ENCODE measurements at regions not wholly inside any gene's neighbourhood (a gene's known extent, or its start where the extent isn't known, plus 50 kb on each side); places are given as distances from the start of the nearest gene placed in this dataset.

DNA sequence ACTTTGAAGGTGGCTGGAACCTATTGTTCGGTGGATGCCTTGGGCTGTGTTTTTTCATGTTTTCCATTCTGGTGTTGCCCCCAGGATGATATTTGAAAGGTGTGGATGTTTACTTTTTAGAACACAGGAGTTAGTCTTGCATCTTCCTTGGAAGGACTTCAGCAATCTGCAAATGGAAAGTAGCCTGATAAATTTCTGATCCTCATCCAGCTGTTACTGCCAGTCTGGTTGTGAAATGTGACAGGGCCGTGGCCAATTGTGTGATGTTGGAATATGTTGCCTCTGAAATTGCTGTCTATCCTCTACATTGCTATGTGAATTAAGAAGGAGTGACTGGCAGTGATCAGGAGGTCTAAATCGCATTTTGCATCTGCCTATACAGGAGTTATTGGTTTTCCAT lies 382.5 kb upstream of the C2CD4B start:
- no peak for DNase-seq (ENCODE audit: low spot score)

DNA sequence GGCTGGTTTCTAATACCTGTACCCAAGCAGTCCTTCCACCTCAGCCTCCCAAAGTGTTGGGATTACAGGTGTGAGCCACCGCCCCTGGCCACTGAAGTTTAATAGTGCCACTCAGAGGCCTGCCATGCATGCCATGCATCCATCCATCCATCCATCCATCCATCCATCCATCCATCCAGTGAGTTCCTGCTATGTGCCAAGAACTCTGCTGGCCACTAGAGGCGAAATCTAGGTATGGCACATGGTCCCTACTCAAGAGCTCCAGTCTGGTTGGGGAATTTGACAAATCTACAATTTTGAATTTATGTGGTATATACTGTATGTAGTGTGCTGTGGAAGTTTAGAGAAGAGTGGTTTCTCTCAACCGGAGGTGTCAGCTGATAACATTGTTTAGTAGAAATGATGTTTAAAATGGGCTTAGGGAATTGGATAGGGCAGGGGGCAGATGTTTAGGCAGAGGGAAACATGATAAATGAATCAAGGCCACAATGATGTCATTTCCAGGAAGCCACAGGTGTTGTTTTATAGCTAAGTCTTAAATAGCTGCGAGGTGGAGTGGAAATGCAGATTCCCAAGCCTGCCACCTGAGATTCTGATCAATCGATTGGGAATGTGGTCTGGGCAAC lies 384.4 kb upstream of the C2CD4B start:
- no peak for DNase-seq (ENCODE audit: low spot score)

DNA sequence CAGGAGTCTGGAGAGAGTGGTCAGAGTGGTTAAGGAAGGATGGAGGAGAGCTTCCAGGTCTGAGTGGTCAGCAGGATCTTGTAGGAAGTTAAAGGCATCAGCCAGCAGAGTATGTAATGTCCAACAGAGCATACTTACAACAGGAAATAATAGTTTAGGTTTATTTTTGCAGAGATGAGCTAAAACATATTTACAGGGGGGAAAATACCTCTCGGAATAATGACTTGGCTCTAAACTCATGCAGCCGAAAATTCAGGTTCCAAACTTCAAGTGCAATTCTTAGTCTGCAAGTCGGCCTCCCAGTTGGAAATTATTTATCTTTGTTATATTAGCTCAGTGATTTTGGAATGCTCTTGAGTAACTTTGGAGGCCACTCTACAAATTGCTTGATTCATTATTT lies 385.0 kb upstream of the C2CD4B start:
- no peak for DNase-seq (ENCODE audit: low spot score)

DNA sequence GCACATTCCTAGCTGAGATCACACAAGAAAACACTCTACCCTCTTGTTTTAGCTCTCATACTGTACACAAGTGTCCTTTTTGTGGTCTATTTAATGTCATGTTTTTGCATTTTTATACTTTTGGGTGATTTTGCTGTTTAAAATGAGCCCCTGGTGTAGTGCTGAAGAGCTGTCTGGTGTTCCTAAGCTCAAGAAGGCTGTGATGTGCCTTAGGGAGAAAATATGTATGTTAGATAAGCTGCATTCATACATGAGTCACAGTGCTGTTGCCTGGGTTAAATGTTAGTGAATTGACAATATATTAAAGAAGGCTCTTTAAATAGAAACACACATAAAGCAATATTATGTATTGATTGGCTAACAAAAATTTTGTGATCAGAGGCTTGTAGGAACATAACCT lies 387.4 kb upstream of the C2CD4B start:
- DNase-seq (ENCODE audit: low spot score), result no peak

DNA sequence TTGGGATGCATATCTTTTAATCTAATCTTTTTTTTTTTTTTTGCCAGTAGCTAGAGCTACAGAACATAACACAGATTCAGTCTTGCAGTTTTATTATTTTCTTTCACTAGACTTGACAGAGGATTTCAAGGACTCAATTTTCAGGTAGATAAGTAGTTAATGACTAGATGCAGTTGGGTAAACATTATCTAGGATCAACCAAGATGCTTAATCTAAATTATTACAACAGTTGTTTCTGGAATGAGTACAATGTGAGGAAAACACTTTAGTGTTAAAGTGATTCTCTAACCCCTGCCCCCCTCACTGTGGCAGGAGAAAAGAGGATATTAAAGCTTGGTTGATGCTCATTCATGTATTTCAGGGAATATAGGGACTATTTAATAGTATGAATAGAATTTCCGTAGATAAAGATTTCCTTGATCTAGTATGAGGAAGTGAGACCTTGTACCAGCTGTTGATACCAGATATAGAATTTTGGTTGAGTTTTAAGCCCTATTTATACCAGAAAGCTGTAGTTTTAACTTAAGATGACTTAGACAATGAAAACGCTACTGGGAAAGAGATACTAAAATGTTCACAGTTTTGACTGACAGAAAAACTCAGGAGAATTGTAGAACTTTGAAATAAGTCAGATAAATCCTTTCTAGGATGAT lies 389.0 kb upstream of the C2CD4B start:
- no peak for DNase-seq (ENCODE audit: low spot score)

DNA sequence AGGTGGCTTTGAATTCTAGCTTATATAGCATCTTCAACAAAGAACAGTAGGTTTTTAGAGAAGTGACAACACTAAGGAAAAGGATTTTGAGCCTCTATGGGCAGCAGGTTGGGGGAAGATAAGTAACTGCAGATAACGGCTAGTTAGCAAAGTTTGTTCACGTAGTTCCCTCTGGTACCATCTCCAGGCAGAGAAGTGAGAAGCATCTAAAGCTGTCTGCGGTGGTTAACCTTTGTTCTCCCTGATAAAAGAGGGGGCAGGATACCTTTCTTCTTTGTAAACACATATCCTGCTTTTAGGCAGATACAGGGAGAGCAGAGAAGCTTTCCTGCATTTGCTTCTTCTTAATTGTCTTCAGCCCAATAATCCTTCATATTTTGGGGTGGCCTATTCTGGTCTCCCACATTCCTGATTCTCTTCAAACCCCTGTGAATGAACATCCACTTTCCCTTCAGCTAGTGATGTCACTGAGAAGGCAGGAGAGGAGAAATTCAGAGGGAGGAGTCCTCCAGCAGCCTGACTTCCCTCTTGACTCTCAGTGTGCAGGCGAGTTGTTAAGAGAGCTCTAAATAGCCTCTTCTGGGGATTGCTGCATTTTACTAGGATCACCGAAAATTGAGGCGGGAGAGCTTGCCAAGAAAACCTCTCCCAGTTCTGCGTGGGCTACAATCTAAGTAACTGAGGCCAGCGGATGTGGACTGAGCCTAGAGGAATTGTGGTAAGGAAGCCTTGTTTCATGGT lies 393.7 kb upstream of the C2CD4B start:
- DNase-seq (ENCODE audit: low spot score), result no peak

DNA sequence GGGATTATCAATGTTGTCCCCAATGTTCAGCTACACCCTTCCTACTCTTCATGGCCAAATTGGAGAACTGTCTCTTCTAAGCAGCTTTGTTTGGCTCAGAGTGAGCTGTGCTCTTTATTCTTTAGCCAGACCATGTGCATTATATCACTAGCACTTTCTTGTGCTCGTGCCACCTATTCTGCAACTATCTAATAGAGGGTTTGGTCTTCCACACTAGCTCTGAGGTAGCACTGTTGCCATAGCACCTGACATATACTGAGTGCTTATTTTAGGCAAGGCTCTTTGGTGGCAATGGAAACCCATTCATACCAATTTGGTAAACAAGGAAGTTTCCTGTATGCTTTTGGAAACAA lies 394.3 kb upstream of the C2CD4B start:
- no peak for DNase-seq (ENCODE audit: low spot score)

DNA sequence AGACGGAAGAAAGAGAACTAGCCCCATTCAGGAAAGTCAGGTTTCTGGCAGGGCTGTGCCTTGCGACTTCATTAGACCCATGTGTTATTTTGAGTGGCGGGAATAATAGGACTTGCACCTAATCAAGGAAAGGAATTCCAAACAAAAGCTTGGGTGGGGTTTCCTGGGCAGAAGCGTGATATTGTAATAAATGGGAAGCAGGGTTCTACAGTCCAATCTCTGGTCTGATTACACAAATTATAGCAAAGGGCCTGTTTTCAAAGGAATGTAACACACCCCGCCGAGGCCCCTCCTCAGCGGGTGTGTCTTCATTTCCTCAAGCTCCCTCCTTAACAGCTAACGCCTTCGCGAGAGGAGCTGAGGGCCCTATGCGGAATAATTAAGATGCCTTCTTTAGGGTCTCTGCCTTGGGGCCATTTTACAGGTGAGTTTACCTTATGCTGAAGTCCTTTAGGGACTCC lies 396.0 kb upstream of the C2CD4B start:
- no peak for DNase-seq (ENCODE audit: low spot score)

DNA sequence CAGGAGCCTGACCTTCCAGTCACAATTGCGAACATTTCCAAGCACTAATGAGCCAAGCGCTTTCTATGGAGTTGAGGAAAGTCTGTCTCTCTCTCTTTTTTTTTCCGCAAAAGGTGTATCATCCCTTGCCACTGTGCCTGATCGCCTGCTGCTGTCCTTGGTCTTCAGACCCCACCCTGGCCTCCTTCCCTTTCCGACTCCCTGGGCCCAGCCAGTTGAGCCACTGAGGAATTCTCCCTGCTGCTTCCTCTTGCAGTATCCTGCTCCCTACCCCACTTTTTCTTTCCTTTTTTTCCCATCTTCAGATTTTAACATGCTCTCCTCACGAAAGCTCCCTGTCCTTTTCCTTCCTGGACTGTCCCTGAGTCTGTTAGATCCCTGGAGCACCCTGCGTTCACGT lies 396.5 kb upstream of the C2CD4B start:
- no peak for DNase-seq (ENCODE audit: low spot score)

DNA sequence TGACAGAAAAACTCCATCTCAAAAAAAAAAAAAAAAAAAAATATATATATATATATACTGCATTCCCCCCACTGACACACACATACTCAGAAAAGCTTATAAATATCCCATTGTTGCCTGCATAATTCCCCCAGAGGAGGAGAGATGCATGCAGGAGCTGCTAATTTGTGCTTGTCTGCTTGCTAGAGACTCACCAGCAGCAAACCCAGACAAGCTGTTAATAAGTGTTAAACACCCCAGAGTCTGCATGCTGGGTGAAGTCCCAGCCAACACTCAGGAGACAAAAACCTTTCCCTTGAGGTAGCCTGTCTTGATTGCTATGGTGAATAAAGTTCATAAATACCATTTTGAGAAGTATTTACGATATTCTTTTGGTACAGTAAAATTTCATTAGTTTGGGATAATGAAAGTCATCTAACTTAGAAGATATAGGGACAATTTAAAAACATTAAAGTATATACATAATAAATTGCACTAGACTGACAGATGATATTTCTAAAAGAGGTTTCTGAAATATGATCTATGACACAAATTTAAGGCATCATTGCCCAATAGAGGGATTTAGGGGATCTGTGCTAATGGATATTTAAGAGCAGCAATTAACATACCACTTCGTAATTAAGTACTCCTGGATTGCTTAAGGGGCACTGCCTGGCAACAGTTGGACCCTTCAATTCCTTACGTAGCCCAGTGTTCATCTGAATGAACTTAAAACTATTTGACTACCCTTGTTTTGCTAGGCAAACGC lies 400.0 kb upstream of the C2CD4B start:
- no peak for DNase-seq (ENCODE audit: low spot score)

DNA sequence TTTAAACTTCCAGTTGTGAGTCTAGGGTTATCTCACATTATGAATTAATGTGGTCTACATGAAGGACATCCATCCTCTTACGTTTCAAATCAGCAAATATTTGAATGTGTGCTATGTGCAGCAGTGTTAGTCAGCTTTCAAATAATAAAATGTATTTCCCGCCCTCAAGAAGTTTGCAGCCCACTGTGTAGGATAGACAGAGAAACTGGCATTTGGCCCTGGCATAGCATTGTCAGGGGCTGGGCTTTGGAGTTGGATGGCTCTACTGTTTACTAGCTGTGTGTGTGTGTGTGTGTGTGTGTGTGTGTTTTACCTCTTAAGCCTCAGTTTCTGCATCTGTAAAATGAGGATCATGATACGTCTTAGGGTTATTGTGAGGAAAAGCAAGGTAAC lies 400.5 kb upstream of the C2CD4B start:
- no peak for DNase-seq (ENCODE audit: low spot score)

DNA sequence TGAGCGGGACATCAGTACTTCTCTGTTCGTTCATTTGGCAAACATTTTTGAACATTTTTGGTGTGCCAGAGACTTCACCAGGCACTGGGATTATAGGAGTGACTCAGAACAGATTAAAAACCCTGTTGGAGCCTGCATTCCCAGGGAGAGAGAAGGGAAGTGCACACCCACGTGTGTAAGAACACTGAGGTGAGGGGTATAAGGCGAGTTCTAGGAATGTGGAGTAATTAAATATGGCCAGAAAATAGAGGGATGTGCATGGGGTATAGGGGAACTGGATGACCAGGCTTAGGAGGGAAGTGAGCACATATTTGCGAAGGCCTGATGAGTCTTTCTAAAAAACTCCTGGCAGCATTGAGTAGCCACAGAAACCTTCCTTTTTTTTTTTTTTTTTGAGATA lies 401.2 kb upstream of the C2CD4B start:
- no peak for DNase-seq (ENCODE audit: low spot score)

DNA sequence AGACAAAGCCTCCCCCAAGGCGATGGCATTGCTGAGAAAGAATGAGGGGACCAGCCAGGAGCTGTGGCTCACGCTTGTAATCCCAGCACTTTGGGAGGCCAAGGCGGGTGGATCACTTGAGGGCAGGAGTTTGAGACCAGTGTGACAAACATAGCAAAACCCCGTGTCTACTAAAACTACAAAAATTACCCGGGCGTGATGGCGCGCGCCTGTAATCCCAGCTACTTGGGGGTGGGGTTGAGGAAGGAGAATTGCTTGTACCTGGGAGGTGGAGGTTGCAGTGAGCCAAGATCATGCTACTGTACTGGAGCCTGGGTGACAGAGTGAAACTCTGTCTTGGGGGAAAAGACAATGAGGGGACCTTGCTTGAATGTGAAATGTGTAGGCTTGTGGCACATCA lies 402.4 kb upstream of the C2CD4B start:
- no peak for DNase-seq (ENCODE audit: low spot score)

DNA sequence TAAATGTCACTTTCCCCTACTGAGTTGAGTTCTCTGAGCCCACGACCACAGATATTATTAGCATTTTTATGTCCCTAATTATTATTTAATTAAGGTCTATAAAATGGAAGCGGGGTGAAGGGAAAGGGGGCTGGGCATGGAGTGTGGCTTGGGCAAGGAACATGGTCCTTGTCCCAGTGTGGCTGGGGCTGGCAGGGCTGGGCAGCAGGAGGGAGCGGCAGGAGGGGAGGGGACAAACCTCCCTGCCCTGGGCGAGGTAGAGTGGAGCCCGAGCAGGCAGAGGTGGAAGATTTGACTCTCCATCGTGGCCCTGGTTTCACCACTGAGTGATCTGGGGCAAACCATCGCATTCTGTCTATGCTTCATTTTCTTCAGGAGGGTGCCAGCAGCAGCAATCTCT lies 402.9 kb upstream of the C2CD4B start:
- no peak for DNase-seq (ENCODE audit: low spot score)

DNA sequence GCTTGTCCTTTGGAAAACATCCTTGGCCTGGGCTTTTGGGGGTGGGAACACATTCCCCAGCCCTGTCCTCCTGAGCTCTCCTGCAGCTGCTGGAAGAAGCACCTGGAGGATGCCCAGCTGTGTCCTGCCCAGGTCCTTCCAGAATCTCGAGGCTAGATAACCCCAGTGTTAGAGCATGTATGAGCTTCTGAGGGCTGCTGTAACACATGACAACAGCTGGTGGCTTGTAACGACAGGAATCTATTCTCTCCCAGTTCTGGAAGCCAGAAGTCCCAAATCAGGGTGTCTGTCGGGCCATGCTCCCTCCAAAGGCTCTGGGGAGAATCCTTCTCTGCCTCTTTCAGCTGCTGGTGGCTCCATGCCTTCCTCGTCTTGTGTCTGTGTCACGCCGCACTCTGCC lies 403.6 kb upstream of the C2CD4B start:
- DNase-seq (ENCODE audit: low spot score), result no peak

DNA sequence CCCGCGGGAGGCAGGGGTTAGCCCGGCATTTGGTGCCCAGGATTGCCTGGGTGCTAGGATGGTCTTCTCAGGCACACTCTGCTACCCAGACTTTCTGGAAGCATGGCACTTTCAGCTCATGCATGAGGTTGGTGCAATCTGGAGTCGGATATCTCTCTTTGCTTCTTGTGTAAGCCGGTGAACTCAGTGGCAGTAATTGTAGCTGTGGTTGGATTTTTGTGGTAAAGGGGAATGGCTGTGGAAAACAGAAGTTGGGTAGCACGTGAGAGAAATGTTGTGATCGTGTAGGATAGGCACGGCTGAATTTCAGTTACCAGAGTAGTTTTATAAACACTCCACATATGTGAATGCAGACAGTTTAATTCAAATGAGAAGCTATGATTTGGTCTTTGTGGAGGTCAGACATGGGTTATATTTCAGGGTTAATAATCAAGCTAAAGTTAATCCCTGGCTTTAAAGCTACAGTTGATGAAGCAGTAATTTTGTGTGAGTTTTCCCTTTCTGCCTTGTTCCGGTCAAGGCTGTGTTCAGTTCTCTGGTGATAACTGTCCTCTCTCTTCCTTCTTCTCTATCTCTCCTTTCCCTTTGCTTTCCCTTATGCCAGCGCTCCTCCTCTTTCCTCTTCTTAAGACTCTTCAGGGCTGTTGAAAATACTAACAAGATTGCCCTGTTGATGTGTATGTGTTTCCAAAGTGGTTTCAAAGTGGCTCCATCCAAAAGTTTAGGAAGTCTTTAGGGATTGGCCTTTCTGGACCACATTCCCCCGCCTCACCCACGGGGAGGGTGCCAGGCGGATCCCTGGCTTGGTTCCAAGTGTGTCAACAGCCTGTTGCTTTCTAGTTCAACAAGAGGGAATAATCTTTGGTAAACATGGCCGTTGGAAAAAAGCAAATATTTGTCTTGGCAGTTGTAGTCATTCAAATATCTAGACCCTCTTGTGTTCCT lies 404.6 kb upstream of the C2CD4B start:
- no peak for DNase-seq (ENCODE audit: low spot score)

DNA sequence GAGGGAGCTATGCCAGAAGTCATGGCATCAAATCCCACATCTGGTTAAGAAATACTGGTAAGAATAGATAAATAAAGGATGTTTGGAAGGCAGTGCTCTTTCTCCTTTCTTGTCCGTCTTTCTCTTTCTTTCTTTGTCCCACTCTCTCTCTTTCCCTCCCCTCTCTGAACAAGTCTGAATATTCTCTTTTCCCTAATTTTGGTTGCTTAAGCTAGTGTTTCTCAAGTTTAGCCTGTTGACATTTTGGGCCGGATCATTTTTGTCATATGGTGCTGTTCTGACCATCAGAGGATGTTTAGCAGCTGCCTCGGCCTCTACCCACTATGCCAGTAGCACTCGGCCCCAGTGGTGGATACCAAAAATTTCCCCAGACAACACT lies 405.3 kb upstream of the C2CD4B start:
- no peak for DNase-seq (ENCODE audit: low spot score)

DNA sequence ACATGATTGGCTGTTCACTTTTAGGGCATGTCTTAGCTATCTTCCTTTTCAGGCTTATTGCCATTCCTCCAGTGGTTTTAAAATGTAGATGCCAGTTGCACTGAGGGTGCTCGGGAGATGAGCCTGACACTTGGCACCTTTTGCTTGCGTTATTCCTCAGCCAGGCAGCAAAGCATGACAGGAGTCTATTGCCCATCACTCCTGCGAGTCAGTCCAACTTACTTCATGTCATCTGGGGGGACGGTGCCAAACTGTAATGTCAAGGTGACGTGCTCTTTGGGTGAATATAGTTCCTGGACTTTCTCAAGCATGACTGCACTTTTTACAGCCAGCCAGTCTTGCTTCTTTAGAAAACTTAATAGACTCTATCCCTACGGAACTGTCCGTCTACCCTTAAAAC lies 406.0 kb upstream of the C2CD4B start:
- DNase-seq (ENCODE audit: low spot score), result no peak

DNA sequence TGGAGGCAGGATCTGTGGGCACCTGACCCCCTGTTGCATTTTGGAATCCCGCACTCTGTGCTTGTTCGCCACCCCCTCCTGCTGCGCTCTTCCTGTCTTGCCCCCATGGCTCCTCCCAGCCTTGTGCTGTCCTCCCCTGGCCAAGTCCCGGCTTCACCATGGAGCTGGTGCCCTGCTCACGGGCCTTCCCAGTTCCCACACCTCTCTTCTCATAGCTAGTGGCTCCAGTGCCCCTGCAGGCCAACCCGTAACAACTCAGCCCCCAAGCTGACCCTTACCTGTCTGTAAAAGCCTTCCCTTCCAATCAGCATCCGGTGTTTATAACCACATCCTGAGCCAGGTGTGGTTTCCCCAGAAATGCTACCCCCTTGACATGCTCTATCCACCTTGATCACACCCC lies 407.7 kb upstream of the C2CD4B start:
- DNase-seq (ENCODE audit: low spot score), result no peak

DNA sequence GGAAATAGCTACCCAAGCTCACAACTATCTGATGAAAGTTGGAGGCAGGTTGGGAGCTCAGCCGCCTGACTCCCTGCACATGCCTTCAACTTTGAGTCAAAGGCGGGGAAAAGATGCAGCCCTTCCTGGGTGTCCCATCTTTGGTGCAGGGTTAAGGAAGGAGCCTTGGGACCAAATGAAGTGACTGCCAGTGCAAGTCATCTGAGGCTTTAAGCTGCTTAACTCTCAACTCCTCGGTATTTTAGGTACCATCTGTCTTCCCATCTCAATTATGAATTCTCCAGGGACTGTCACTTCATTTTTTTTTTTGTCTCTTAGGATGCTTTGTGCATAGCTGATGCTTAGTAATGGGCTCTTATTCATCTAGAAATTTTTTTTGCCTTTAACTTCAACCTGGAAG lies 408.8 kb upstream of the C2CD4B start:
- no peak for DNase-seq (ENCODE audit: low spot score)

DNA sequence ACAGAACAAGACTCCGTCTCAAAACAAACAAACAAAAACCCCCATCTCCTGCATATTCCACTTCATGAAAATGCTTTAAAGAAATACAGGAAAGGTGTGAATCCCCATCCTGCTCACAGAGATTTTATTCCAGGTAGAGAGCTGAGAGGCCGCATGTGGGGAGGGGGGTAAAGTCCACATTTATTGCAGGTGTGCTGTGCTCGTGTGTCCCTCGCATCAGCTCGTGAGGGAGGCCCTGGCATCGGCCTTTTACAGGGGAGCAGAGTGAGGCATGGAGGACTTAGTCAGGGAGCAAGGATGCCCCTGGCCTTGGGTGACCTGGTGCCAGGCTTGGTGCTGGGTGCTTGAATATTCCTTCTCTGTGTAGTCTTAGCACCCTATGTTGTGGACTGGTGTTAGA lies 413.5 kb upstream of the C2CD4B start:
- no peak for DNase-seq (ENCODE audit: low spot score)

DNA sequence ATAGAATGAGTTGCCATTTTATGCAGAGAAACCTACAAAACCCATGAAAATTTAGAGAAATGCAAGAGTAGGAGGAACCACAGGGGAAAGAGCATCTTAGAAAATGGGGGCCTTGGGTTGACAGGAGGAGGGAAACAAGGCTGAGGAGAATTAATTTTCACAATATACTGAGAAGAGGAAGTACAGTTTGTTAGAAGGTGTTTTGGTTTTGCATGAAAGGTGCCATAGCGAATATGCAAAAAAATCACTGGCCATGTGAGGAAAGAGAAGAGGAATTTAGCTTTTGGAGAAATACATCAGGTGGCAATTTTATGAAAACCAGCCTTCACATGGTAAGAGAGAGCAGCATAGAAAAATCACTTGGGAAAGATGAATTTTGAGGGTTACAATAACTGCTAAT lies 413.9 kb upstream of the C2CD4B start:
- DNase-seq (ENCODE audit: low spot score), result no peak

Data from germinal center (tissue), 1 donor.